K562 (cell line): ENCODE measurements at regions not wholly inside any gene's neighbourhood (a gene's known extent, or its start where the extent isn't known, plus 50 kb on each side); places are given as distances from the start of the nearest gene placed in this dataset.

ENCODE experiments used
- ATAC-seq: fragments of 200-7000 bp; cut with Tn5 transposase; 3 replicates; pipeline ENCODE4 v1.9.1; 2020; ENCODE audit warnings: moderate library complexity
- BruUV-seq: library from RNA; stranded (reverse); fragments of 400-500 nt; replicated peaks from 2 replicates; lab custom pipeline; 2021; lab: Mats Ljungman, UMichigan
- CTCF ChIA-PET: fragments of 300-600 bp; formaldehyde crosslinking; extraction: SDS; loops from one replicate; lab custom pipeline; 2021; ENCODE audit warnings: low intra/inter-chr PET ratio; lab: Yijun Ruan, JAX
- POLR2A ChIA-PET: fragments of 300-600, 350-650 bp; sonication (Branson Sonifier 250); formaldehyde crosslinking; extraction: SDS; loops from one replicate; lab custom pipeline; 2021; ENCODE audit warnings: antibody characterized with exemption, inconsistent platforms; lab: Yijun Ruan, JAX
- DNase-seq, 4 experiments: peaks; one replicate each; pipeline versions ENCODE4 v3.0.0 to v3.0.0-alpha.2; 2011 to 2018; ENCODE audit warnings: low spot score in 3 of 4, mixed read lengths in 3 of 4; ENCODE audit errors: extremely low read depth in 1 of 4
- FAIRE-seq: peaks from 2 replicates; lab custom pipeline; 2011; peaks lifted over from hg19 to GRCh38; lab: Jason Lieb, UNC
- H2AFZ ChIP-seq: 2 replicates; pipeline ENCODE4 v1.6.0; 2011; ENCODE audit warnings: low read depth, low read length, control low read depth, inconsistent platforms
- H3K27ac ChIP-seq: fragments of 200-600 bp; 3 replicates; pipeline ENCODE4 v1.8.0; 2011; ENCODE audit warnings: low read depth, mild to moderate bottlenecking, control low read depth, inconsistent platforms, low read length, moderate library complexity, mixed read lengths; ENCODE audit errors: extremely low read depth
- H3K27me3 ChIP-seq, 2 experiments: fragments of 300-600 bp in 1 of 2; 2 replicates in 1 of 2; 3 replicates in 1 of 2; pipeline versions ENCODE4 v1.6.0 to v1.8.0; 2011; ENCODE audit warnings: inconsistent platforms in 2 of 2, low read length in 2 of 2, mild to moderate bottlenecking in 1 of 2, mixed read lengths in 1 of 2, moderate library complexity in 1 of 2; ENCODE audit not compliant: control insufficient read depth in 2 of 2, insufficient read depth in 2 of 2
- H3K36me3 ChIP-seq: fragments of 300-600 bp; 3 replicates; pipeline ENCODE4 v1.8.0; 2011; ENCODE audit warnings: mild to moderate bottlenecking, low read length, inconsistent platforms; ENCODE audit not compliant: control insufficient read depth, insufficient read depth
- H3K4me1 ChIP-seq, 2 experiments: fragments of 200-600 bp in 1 of 2; replicated peaks in 1 of 2; 2 replicates in 1 of 2; 3 replicates in 1 of 2; pipeline versions ENCODE4 v1.5.1 to v1.8.0; 2011; ENCODE audit warnings: inconsistent platforms in 2 of 2, low read length in 2 of 2, mild to moderate bottlenecking in 1 of 2, mixed read lengths in 1 of 2, moderate library complexity in 1 of 2; ENCODE audit not compliant: control insufficient read depth in 2 of 2, insufficient read depth in 2 of 2
- H3K4me2 ChIP-seq: 2 replicates; pipeline ENCODE4 v1.6.1; 2011; ENCODE audit warnings: low read length, control low read depth, inconsistent platforms, mixed read lengths; ENCODE audit not compliant: insufficient read depth
- H3K4me3 ChIP-seq: fragments of 200-600 bp; sonication (generic), shearing (Covaris generic); 2 replicates; pipeline ENCODE4 v1.5.1; 2016; ENCODE audit warnings: control low read depth, inconsistent platforms
- H3K79me2 ChIP-seq: fragments of 200-600 bp; 3 replicates; pipeline ENCODE4 v1.8.0; 2011; ENCODE audit warnings: low read length, inconsistent platforms; ENCODE audit not compliant: control insufficient read depth, insufficient read depth
- H3K9ac ChIP-seq, 2 experiments: 2 replicates each; pipeline versions ENCODE4 v1.6.0 to v1.6.1; 2011; ENCODE audit warnings: low read depth in 2 of 2, low read length in 2 of 2, control low read depth in 1 of 2, inconsistent platforms in 1 of 2, mild to moderate bottlenecking in 1 of 2, mixed read lengths in 1 of 2; ENCODE audit not compliant: insufficient read depth in 1 of 2
- H3K9me1 ChIP-seq: one replicate; pipeline ENCODE4 v1.6.0; 2011; ENCODE audit warnings: inconsistent platforms, mild to moderate bottlenecking, low read length, moderate library complexity; ENCODE audit not compliant: control insufficient read depth, insufficient read depth
- H3K9me3 ChIP-seq: replicated peaks from 2 replicates; pipeline ENCODE4 v1.5.1; 2011; ENCODE audit warnings: low read depth, low read length, inconsistent platforms; ENCODE audit not compliant: control insufficient read depth, insufficient read depth
- H4K20me1 ChIP-seq: replicated peaks from 2 replicates; pipeline ENCODE4 v1.6.1; 2011; ENCODE audit warnings: low read length, inconsistent platforms, mixed read lengths; ENCODE audit not compliant: control insufficient read depth, insufficient read depth
- NFIC ChIP-seq: fragments of 450-650 bp; IDR thresholded peaks from 2 replicates; pipeline ENCODE4 v1.6.1; 2017; ENCODE audit warnings: mild to moderate bottlenecking, inconsistent platforms
- POLR2H ChIP-seq: IDR thresholded peaks from 2 replicates; pipeline ENCODE4 v1.6.1; 2016; ENCODE audit warnings: missing genetic modification characterization, low read depth, mild to moderate bottlenecking, control low read depth, missing compliant biosample characterization, moderate library complexity
- SIRT6 ChIP-seq: IDR thresholded peaks from one replicate; pipeline ENCODE4 v1.6.1; 2012; ENCODE audit warnings: low read depth, mild to moderate bottlenecking, control low read depth, inconsistent platforms, low read length, moderate library complexity
- ZNF133 ChIP-seq: fragments of 250-450 bp; sonication (Bioruptor Pico); IDR thresholded peaks from 2 replicates; pipeline ENCODE4 v1.4.0; 2020; ENCODE audit warnings: mild to moderate bottlenecking
- ZNF224 ChIP-seq: sonication (generic); formaldehyde crosslinking; IDR thresholded peaks from 2 replicates; pipeline ENCODE4 v1.8.0; 2022; ENCODE audit warnings: mild to moderate bottlenecking, missing genetic modification reagents
- WGBS: fragments of 100-300 bp; shearing (Covaris generic); methylation state at CpG from one replicate; pipeline ENCODE4 v1.1.6; 2016; ENCODE audit warnings: low coverage, mixed read lengths; ENCODE audit not compliant: insufficient coverage; ENCODE audit errors: missing lambda C conversion rate; 5-methylcytosine and 5-hydroxymethylcytosine counted together
- in situ Hi-C: fragments of 300-500 bp; cut with MboI; formaldehyde crosslinking; loops from 4 replicates; pipeline ENCODE4 v1.15.0; 2018; ENCODE audit warnings: inconsistent platforms, mixed read lengths
- intact Hi-C: fragments of 100-400 bp; cut with micrococcal nuclease; formaldehyde crosslinking; loops from 2 replicates; pipeline ENCODE4 v1.14.2; 2022
- TF ChIP-seq, protein P1 (sequence below), 2 experiments: fragments of 450-650 bp; formaldehyde crosslinking in 1 of 2; IDR thresholded peaks; 2 replicates each; pipeline versions ENCODE4 v1.4.0 to v1.6.1; 2014 to 2020; ENCODE audit warnings: mild to moderate bottlenecking in 2 of 2, borderline replicate concordance in 1 of 2, low read depth in 1 of 2
- TF ChIP-seq, protein P2 (sequence below): IDR thresholded peaks from 2 replicates; pipeline ENCODE4 v1.6.1; 2014; ENCODE audit warnings: antibody characterized with exemption
- TF ChIP-seq, protein P3 (sequence below): fragments of 450-650 bp; formaldehyde crosslinking; IDR thresholded peaks from 2 replicates; pipeline ENCODE4 v1.4.0; 2020; ENCODE audit warnings: mild to moderate bottlenecking, mixed read lengths
- TF ChIP-seq, protein P4 (sequence below): fragments of 200-800 bp; sonication (Bioruptor generic); IDR thresholded peaks from 2 replicates; pipeline ENCODE4 v1.6.1; 2017; ENCODE audit warnings: missing genetic modification characterization, missing compliant biosample characterization

DNA sequence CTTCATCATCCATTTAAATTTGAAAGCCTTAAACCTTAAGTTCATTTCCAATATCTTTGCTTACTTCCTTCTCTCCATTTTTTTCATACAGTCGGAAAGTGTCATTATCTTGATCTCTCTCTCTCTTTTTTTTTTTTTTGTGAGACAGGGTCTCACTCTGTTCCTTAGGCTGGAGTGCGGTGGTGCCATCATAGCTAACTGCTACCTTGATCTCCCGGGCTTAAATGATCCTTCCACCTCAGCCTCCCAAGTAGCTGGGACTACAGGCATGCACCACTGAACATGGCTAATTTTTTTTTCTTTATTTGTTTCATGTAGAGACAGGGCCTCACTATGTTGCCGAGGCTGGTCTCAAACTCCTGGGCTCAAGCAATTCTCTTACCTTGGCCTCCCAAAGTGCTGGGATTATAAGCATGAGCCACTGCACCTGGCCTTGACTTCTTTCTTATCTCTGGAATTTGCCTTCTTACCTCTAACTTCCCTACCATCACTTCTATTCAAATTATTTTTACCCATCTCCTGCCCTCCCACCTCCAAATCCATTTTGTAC lies 222.2 kb downstream of the MYCN start:
- Histone ChIP-seq H3K9me1 (no peaks in the 10 kb centered on the region), H3K4me2 (no peak overlapping the region), H3K4me1 (no peaks in the 10 kb centered on the region), H3K4me3 (no peak overlapping the region), H4K20me1 (no peaks in the 10 kb centered on the region; the same call in 1 of the 2 replicates), H3K27me3 (peaks cover 3 to 17% of the 10 kb centered on the region in 2 experiments; a peak in 3 of 5 replicates), H3K9ac (no peak overlapping the region), H3K36me3 (no peaks in the 10 kb centered on the region), H3K27ac (no peak overlapping the region), H3K79me2 (no peaks in the 10 kb centered on the region), H2AFZ (no peak overlapping the region), H3K9me3 (no peaks in the 10 kb centered on the region)
- no peak for DNase-seq
- POLR2A ChIA-PET: interaction anchor here (0.6 kb wide), 1 partner anchor 969 kb away, joined by 3 read pairs; no protein-coding TSS in a partner anchor
- ATAC-seq: no peak
- CTCF ChIA-PET: no interaction called here
- WGBS: 0% methylated on average over 4 of the region's 4 CpGs
- FAIRE-seq: no peak
- no TSS peak for BruUV-seq
- intact Hi-C loops: no loop called here
- in situ Hi-C loops: no loop called here
- TF ChIP-seq, protein P1, sequence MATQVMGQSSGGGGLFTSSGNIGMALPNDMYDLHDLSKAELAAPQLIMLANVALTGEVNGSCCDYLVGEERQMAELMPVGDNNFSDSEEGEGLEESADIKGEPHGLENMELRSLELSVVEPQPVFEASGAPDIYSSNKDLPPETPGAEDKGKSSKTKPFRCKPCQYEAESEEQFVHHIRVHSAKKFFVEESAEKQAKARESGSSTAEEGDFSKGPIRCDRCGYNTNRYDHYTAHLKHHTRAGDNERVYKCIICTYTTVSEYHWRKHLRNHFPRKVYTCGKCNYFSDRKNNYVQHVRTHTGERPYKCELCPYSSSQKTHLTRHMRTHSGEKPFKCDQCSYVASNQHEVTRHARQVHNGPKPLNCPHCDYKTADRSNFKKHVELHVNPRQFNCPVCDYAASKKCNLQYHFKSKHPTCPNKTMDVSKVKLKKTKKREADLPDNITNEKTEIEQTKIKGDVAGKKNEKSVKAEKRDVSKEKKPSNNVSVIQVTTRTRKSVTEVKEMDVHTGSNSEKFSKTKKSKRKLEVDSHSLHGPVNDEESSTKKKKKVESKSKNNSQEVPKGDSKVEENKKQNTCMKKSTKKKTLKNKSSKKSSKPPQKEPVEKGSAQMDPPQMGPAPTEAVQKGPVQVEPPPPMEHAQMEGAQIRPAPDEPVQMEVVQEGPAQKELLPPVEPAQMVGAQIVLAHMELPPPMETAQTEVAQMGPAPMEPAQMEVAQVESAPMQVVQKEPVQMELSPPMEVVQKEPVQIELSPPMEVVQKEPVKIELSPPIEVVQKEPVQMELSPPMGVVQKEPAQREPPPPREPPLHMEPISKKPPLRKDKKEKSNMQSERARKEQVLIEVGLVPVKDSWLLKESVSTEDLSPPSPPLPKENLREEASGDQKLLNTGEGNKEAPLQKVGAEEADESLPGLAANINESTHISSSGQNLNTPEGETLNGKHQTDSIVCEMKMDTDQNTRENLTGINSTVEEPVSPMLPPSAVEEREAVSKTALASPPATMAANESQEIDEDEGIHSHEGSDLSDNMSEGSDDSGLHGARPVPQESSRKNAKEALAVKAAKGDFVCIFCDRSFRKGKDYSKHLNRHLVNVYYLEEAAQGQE (IDR thresholded peaks at IDR 0.05; ENCODE audit: borderline replicate concordance): no peak
- TF ChIP-seq, protein P1 (CRISPR knock-in tag; IDR thresholded peaks at IDR 0.05; ENCODE audit: low read depth): no peak
- TF ChIP-seq, protein P2, sequence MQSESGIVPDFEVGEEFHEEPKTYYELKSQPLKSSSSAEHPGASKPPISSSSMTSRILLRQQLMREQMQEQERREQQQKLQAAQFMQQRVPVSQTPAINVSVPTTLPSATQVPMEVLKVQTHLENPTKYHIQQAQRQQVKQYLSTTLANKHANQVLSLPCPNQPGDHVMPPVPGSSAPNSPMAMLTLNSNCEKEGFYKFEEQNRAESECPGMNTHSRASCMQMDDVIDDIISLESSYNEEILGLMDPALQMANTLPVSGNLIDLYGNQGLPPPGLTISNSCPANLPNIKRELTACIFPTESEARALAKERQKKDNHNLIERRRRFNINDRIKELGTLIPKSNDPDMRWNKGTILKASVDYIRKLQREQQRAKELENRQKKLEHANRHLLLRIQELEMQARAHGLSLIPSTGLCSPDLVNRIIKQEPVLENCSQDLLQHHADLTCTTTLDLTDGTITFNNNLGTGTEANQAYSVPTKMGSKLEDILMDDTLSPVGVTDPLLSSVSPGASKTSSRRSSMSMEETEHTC: no peak
- TF ChIP-seq, protein P3, sequence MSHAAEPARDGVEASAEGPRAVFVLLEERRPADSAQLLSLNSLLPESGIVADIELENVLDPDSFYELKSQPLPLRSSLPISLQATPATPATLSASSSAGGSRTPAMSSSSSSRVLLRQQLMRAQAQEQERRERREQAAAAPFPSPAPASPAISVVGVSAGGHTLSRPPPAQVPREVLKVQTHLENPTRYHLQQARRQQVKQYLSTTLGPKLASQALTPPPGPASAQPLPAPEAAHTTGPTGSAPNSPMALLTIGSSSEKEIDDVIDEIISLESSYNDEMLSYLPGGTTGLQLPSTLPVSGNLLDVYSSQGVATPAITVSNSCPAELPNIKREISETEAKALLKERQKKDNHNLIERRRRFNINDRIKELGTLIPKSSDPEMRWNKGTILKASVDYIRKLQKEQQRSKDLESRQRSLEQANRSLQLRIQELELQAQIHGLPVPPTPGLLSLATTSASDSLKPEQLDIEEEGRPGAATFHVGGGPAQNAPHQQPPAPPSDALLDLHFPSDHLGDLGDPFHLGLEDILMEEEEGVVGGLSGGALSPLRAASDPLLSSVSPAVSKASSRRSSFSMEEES: no peak
- no peak for TF ChIP-seq SIRT6
- no peak for TF ChIP-seq ZNF133 (CRISPR knock-in tag)
- no peak for TF ChIP-seq ZNF224
- TF ChIP-seq NFIC: no peak
- TF ChIP-seq, protein P4, sequence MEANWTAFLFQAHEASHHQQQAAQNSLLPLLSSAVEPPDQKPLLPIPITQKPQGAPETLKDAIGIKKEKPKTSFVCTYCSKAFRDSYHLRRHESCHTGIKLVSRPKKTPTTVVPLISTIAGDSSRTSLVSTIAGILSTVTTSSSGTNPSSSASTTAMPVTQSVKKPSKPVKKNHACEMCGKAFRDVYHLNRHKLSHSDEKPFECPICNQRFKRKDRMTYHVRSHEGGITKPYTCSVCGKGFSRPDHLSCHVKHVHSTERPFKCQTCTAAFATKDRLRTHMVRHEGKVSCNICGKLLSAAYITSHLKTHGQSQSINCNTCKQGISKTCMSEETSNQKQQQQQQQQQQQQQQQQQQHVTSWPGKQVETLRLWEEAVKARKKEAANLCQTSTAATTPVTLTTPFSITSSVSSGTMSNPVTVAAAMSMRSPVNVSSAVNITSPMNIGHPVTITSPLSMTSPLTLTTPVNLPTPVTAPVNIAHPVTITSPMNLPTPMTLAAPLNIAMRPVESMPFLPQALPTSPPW (CRISPR knock-in tag): no peak
- TF ChIP-seq POLR2H (tag): no peak
